GM12864 (cell line): ENCODE measurements at regions not wholly inside any gene's neighbourhood (a gene's known extent, or its start where the extent isn't known, plus 50 kb on each side); places are given as distances from the start of the nearest gene placed in this dataset.

Source experiments
- DNase-seq: peaks from one replicate; pipeline ENCODE4 v3.0.0-alpha.2; 2011; ENCODE audit warnings: low read depth
- H3K4me3 ChIP-seq: 2 replicates; pipeline ENCODE4 v1.5.1; 2011; ENCODE audit warnings: mild to moderate bottlenecking, low read depth, low read length, control low read depth
- CTCF ChIP-seq: IDR thresholded peaks from 2 replicates; pipeline ENCODE4 v1.5.1; 2011; ENCODE audit warnings: low read depth, mild to moderate bottlenecking, moderate library complexity, low read length, control low read depth, inconsistent platforms; ENCODE audit errors: missing control alignments

- no peak for DNase-seq
- no peak for TF ChIP-seq CTCF
- no peak overlapping the region for H3K4me3 ChIP-seq
These were observed 385.6 kb downstream of the PRDM5 start for GRCh38 chr4:120536884-120537283.

- DNase-seq: no peak
- no peak overlapping the region for H3K4me3 ChIP-seq
- no peak for TF ChIP-seq CTCF
These were observed 394.1 kb downstream of the PRDM5 start for GRCh38 chr4:120528428-120528827.

GRCh38 chr4:120526033-120526432 lies 396.5 kb downstream of the PRDM5 start:
- TF ChIP-seq CTCF: no peak
- DNase-seq: no peak
- no peak overlapping the region for H3K4me3 ChIP-seq

GRCh38 chr4:120525106-120525505 lies 397.4 kb downstream of the PRDM5 start:
- TF ChIP-seq CTCF: no peak
- DNase-seq: no peak

GRCh38 chr4:120524237-120524636 lies 398.3 kb downstream of the PRDM5 start:
- no peak for DNase-seq
- TF ChIP-seq CTCF: no peak
- H3K4me3 ChIP-seq: no peak overlapping the region

More at GRCh38 chr4:120525106-120525505, 397.4 kb downstream of the PRDM5 start:
- no peak overlapping the region for H3K4me3 ChIP-seq

- DNase-seq: no peak
- no peak overlapping the region for H3K4me3 ChIP-seq
These were observed 401.8 kb downstream of the PRDM5 start for GRCh38 chr4:120520761-120521160.

More at GRCh38 chr4:120520761-120521160, 401.8 kb downstream of the PRDM5 start:
- TF ChIP-seq CTCF: no peak
